NCI-H2171 (cell line): ENCODE measurements at regions not wholly inside any gene's neighbourhood (a gene's known extent, or its start where the extent isn't known, plus 50 kb on each side); places are given as distances from the start of the nearest gene placed in this dataset.

Source experiments
- DNase-seq: peaks from one replicate; lab custom pipeline; 2025; lab: John Stamatoyannopoulos, UW

DNA sequence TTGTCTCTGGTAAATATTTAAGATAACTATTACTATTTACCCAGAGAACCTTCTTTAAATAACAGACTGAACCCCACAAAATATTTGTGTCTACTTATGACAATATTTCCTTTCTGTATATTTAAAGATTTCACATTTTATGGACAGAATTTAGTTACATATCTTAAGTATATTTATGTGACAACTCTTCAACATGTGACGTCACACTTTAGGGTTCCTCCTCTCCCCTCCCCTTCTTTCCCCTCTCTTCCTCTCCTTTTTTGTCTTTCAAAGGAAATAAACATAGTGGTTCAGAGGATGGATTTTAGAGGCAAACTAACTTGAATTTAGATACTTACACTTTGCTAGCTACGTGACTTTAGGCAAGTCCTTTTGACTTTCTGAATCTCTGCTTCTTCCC, 655.6 kb upstream of the NUDT12 start:
- no peak for DNase-seq

GRCh38 chr5:104213216-104213615, 650.6 kb upstream of the NUDT12 start:
- DNase-seq, result no peak

DNA sequence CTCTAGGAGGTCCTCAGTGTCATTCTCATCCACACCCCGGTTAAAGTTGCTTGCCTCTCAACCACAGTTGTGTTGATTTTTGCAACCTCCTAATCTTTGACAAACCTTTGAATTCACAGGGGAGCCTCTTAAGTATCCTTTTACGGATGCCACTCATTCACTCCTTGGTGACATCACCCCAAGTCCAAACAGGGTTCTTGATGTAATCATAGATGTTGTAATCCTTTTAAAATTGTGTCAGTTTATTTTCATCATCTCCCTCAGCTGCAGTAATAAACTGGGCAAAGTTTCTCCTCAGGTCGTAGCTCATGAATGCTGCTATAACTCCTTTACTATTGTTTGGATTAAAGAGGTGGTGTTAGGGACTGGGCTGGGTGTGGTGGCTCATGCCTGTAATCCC, 637.2 kb upstream of the NUDT12 start:
- DNase-seq, result no peak

- no peak for DNase-seq
Measured at GRCh38 chr5:104198156-104198555, 635.6 kb upstream of the NUDT12 start.

- no peak for DNase-seq
Measured at GRCh38 chr5:104189909-104190308, 627.3 kb upstream of the NUDT12 start.

GRCh38 chr5:104189031-104189430, 626.4 kb upstream of the NUDT12 start:
- no peak for DNase-seq

DNA sequence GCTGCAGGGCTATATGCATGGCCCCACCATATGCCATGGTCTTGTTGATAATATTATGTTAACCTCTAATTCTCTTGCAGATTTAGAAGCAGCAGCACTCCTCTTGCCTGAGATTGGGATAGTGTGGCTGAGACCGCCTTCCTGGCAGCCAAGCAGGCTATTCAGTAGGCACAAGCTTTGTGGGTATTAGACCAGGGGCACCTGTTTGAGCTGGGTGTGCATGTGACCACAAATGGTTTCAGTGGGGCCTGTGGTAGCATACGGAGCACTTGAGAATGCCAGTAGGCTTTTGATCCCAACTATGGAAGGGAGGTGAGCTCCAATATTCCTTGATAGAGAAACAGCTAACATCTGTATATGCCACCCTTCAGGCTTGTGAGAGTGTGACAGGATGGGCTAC, 625.1 kb upstream of the NUDT12 start:
- DNase-seq, result no peak

DNA sequence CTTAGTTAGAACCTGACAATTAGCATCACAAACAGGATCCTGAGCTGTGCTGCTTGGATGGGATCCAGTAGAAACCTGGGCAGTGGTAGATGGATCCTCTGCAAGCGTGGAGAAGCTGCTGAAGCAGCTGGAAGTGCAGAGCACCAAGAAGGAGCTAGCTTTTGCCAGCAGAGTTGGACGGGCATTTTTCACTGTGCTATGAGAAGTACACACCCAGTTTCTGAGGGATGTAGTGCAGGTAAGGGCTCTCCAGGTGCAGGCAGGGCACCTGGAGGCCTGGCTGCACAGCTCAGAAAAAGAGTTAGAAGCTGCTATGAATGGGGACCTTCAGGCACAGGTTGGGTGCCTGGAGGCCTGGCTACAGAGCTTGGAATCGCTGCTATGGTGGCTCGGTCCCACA, 623.9 kb upstream of the NUDT12 start:
- DNase-seq, result no peak

- no peak for DNase-seq
Measured at GRCh38 chr5:104186100-104186499, 623.5 kb upstream of the NUDT12 start.

DNA sequence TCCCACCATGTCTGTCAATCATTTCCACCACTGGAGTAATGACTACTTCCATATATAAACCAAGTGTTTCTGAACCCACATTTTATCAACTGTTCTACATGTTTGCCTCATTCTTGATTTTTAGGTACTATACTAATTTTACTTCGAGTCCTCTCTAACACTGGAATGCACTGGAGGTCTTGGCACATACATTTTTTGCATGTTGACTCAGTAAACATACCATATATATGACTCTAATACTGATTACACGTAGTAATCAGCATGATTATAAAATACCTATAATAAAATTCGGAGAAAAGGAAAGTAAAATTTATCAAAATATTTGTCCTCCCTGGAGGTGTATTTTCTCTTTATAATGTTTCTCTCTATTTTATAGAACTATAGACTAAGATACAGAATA, 621.7 kb upstream of the NUDT12 start:
- DNase-seq, result no peak

DNA sequence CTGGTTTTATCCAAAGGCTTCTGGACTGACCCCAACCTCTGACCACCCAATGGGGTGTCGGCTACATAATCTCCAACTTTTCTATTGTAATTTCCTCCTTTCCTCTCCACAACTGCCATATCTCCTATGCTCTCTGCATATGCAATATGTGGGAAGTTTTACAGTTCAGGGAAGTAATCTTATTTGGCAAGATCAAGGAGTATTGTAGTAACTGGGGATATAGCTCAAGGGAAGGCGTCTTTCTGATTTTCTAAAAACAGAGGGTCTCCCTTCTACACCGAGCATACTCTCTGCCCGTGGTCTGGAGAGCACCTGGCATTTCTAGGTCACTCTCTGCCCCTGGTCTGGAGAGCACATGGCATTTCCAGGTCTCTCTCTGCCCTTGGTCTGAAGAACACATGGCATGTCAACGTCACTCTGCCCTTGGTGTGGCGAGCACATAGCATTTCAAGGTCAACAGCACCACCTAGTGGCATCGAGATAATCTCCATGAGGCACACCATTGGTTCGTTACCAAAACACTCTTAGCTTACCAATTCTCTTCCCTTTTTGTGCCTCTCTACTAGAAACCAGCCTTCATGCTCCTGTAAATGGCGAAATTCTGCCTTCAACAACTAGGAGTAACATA, 616.4 kb upstream of the NUDT12 start:
- no peak for DNase-seq

DNA sequence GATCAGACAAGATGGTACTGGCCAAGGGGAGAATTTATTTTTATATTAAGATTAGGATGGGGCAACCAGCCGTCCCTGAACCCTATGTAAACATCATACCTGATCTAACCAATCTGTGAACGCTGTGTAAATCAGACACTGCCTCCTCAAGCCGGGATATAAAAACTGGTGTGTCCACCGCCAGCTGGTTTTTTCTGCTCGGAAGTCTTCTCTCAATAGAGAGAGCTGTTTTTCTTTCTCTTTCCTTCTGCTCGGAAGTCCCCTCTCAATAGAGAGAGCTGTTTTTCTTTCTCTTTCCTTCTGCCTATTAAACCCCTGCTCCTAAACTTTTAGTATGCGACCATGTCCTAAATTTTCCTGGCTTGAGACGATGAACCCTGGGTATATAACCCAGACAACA, 615.5 kb upstream of the NUDT12 start:
- DNase-seq, result no peak

DNA sequence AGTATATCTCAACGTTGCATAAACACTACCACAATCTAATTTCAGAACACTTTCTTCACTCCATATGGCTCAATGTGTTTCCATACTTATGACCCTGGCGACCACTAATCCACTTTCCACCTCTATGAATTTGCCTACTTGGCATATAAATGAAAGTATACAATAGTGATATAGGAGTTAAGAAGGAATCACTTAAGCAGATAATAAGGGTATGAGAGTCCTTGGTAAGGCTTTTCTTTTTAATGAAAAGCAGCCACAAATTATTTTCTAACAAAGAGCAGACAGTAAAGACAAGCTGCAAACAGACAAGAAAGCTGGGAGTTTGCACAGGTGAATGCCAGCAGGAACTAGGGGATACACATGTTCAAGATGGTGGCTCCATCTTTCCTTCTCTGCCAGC, 615.1 kb upstream of the NUDT12 start:
- no peak for DNase-seq

GRCh38 chr5:104172976-104173375, 610.4 kb upstream of the NUDT12 start:
- no peak for DNase-seq

DNA sequence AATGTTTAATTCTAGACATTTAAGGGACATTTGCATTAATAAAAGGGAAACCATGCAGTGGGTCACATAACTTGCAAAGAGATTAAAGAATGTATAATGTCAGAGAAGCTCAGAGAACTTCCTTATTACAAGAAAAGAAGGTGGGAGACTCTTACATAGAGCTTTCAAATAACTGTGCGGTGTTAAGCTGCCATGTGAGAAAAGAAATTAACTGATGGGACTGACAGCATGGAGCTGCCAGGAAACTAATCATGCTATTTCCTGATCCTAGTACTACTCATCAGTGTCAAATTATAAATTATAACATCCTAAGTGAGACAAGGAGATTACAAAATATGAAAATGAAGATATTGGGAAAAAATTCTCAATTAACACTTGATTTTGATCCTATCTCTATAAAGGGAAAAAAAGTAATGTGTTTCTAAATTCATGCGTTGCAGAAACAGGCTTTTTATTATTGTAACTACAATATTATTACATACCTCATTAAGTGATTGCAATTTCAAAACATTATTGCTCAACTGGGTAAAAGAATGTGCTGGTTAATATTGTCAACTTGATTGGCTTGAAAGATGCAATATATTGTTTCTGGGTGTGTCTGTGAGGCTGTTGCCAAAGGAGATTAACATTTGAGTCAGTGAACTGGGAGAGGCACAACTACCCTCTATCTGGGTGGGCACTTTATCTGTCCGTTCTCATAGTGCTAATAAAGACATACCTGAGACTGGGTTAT, 609.5 kb upstream of the NUDT12 start:
- no peak for DNase-seq

GRCh38 chr5:104170926-104171325, 608.3 kb upstream of the NUDT12 start:
- DNase-seq, result no peak

DNA sequence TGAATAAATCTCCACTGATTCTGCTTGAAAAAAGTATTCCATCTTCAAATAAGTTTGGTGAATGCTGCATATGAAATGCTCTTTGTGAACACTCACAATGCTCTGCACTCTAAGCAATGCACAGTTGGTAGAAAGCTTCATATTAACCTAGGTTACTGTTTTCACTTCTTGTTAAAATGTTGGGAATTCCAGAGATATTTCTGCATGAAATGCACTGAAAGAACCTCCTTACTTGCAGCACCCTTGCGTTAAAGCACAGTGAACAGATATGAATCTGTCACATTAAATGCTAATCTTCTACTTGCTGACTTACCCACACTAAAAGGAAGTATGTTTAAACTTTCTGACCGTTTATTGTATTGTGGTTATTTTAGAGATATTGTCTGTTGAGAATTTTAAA, 584.1 kb upstream of the NUDT12 start:
- DNase-seq, result no peak

GRCh38 chr5:104139840-104140239, 577.3 kb upstream of the NUDT12 start:
- no peak for DNase-seq

- no peak for DNase-seq
Measured at GRCh38 chr5:104130320-104130719, 567.7 kb upstream of the NUDT12 start.

DNA sequence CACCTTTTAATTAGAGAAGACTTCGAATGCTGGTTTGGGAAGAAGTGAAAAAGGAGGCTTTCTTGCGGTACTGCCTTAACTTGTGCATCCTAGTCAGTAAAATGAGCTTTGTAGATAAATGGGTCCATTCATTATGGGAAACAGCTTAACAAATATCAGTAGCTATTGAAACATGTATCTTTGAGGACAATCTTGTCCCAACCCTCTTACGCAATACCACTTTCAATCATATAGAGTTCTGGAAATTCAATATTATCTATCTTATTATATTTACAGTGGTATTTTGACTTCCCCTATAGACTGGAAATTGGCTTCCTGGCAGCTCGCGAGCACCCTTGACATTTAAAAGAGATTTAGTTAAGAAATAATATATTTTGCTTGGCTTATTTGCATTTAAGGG, 565.8 kb upstream of the NUDT12 start:
- DNase-seq, result no peak

- no peak for DNase-seq
Measured at GRCh38 chr5:104126980-104127379, 564.4 kb upstream of the NUDT12 start.

DNA sequence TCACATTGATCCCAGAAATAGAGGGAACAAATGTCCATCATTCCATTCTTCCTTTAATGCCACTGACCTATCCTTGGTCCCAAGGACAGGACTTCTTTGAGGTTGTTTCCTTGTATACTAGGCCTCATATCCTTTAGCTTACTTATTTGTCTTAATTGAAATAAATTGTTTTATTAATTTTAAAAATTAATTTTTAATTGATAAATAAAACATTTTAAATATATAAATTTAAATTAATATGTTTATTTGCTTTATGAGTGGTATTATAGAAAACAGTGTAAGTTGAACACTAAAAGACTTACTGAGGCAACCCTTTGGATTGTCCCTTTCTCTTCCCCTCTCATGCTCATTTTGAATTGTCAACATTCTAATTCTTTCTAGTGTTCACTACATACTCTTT, 556.9 kb upstream of the NUDT12 start:
- no peak for DNase-seq

DNA sequence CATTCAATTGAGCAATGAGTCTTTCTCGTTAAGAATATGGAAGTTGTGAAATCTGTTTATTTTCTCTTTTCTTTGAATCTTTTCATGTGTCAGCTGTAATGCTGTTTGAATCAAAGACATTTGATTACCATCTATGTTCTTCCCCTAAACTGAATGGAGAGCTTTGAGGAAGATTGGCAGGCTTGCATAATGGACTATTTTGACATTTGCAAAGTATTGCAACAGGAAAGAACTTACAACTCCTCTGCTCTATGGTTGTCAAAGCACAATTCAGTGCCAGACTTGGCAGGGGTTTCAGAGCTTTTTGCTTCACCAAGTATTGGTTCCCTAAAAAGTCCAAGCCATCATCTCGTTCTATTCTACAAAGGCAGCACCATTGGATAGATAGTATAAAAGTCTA, 549.0 kb upstream of the NUDT12 start:
- DNase-seq, result no peak

- no peak for DNase-seq
Measured at GRCh38 chr5:104096451-104096850, 533.9 kb upstream of the NUDT12 start.
